Panc1 (cell line): ENCODE measurements at regions not wholly inside any gene's neighbourhood (a gene's known extent, or its start where the extent isn't known, plus 50 kb on each side); places are given as distances from the start of the nearest gene placed in this dataset.

ENCODE experiments used
- ATAC-seq: fragments of 200-7000 bp; cut with Tn5 transposase; 2 replicates; pipeline ENCODE4 v1.9.1; 2020; ENCODE audit warnings: mild to moderate bottlenecking, moderate library complexity
- BruUV-seq: library from RNA; stranded (reverse); fragments of 400-500 nt; replicated peaks from 2 replicates; lab custom pipeline; 2021; lab: Mats Ljungman, UMichigan
- CTCF ChIA-PET: fragments of 300-600 bp; sonication (Branson Sonifier 250); formaldehyde crosslinking; loops from one replicate; lab custom pipeline; 2022; ENCODE audit warnings: antibody characterized with exemption; lab: Charles Lee
- POLR2A ChIA-PET: fragments of 300-600 bp; sonication (Branson Sonifier 250); formaldehyde crosslinking; loops from one replicate; lab custom pipeline; 2022; ENCODE audit warnings: antibody characterized with exemption; lab: Charles Lee
- DNase-seq: peaks from one replicate; pipeline ENCODE4 v3.0.0-alpha.2; 2010; ENCODE audit warnings: low read depth, low spot score
- H3K27ac ChIP-seq: 2 replicates; pipeline ENCODE4 v1.5.1; 2011; ENCODE audit warnings: mild to moderate bottlenecking, low read length, inconsistent platforms
- H3K27me3 ChIP-seq: fragments of 200-500 bp; sonication (Bioruptor generic); 2 replicates; pipeline ENCODE4 v1.6.0; 2014; ENCODE audit warnings: low read length, inconsistent platforms; ENCODE audit not compliant: control insufficient read depth, insufficient read depth
- H3K36me3 ChIP-seq: fragments of 200-500 bp; sonication (Bioruptor generic); 2 replicates; pipeline ENCODE4 v1.5.1; 2014; ENCODE audit warnings: inconsistent platforms, mild to moderate bottlenecking, low read length, moderate library complexity; ENCODE audit not compliant: control insufficient read depth, insufficient read depth
- H3K4me1 ChIP-seq: 2 replicates; pipeline ENCODE4 v1.5.1; 2011; ENCODE audit warnings: inconsistent platforms, mild to moderate bottlenecking, low read length, moderate library complexity; ENCODE audit not compliant: control insufficient read depth, insufficient read depth
- H3K4me3 ChIP-seq, 2 experiments: 2 replicates each; pipeline ENCODE4 v1.5.1; 2011 to 2012; ENCODE audit warnings: low read depth in 2 of 2, low read length in 2 of 2, mild to moderate bottlenecking in 2 of 2, inconsistent platforms in 1 of 2, moderate library complexity in 1 of 2
- H3K9me3 ChIP-seq: fragments of 200-500 bp; sonication (Bioruptor generic); 2 replicates; pipeline ENCODE4 v1.5.1; 2014; ENCODE audit warnings: low read depth, mild to moderate bottlenecking, inconsistent platforms, low read length, moderate library complexity; ENCODE audit not compliant: control insufficient read depth, insufficient read depth
- CTCF ChIP-seq: fragments of 450-650 bp; IDR thresholded peaks from 2 replicates; pipeline ENCODE4 v1.5.1; 2017; ENCODE audit warnings: mild to moderate bottlenecking
- POLR2AphosphoS5 ChIP-seq: IDR thresholded peaks from 2 replicates; pipeline ENCODE4 v1.6.1; 2012; ENCODE audit warnings: mild to moderate bottlenecking, low read depth, low read length, moderate library complexity
- REST ChIP-seq, 2 experiments: IDR thresholded peaks; 2 replicates each; pipeline ENCODE4 v1.6.1; 2011 to 2012; ENCODE audit warnings: low read depth in 2 of 2, control low read depth in 1 of 2, low read length in 1 of 2, mild to moderate bottlenecking in 1 of 2, moderate library complexity in 1 of 2; ENCODE audit not compliant: insufficient read depth in 1 of 2
- SIN3A ChIP-seq: IDR thresholded peaks from 2 replicates; pipeline ENCODE4 v1.6.1; 2012; ENCODE audit warnings: low read depth, mild to moderate bottlenecking, low read length, moderate library complexity, borderline replicate concordance; ENCODE audit not compliant: insufficient read depth
- TCF7L2 ChIP-seq: IDR thresholded peaks from 2 replicates; pipeline ENCODE4 v1.6.1; 2011; ENCODE audit warnings: mild to moderate bottlenecking, low read depth, low read length, inconsistent platforms
- in situ Hi-C: cut with HindIII; loops from 2 replicates; pipeline ENCODE4 v1.10.0; 2016; ENCODE audit warnings: low sequenced_read_pairs, low pct_unique_long_range_greater_than_20kb
- intact Hi-C: fragments of 100-400 bp; cut with micrococcal nuclease; formaldehyde crosslinking; loops from one replicate; pipeline ENCODE4 v1.10.0; 2022; ENCODE audit not compliant: unreplicated experiment

GRCh38 chr1:96966536-96967138 is 245.1 kb downstream of the PTBP2 start:
- Histone ChIP-seq H3K9me3 (no peaks in the 10 kb centered on the region), H3K27me3 (no peaks in the 10 kb centered on the region), H3K27ac (no peak overlapping the region), H3K4me1 (no peaks in the 10 kb centered on the region), H3K36me3 (no peaks in the 10 kb centered on the region), H3K4me3 (peak overlapping the region; percentile 15 to 31)
- DNase-seq (peak; percentile 62), ATAC-seq (peak; percentile 85)
- intact Hi-C loops: loop anchor here (10.0 kb wide), 3 partner anchors 218 to 1088 kb away; no protein-coding TSS in a partner anchor
- ChIA-PET CTCF (no interaction called here), POLR2A (no interaction called here)
- in situ Hi-C loops: no loop called here
- no TSS peak for BruUV-seq
- TF ChIP-seq REST (IDR thresholded peaks at IDR 0.05; ENCODE audit: insufficient read depth in 1 of 2, low read depth in 2 of 2, low read length in 1 of 2) (no peak), TCF7L2 (no peak), CTCF (peak; percentile 86), SIN3A (no peak)

- no peak for DNase-seq
- CTCF ChIA-PET: no interaction called here
- Histone ChIP-seq H3K36me3 (no peaks in the 10 kb centered on the region), H3K4me1 (no peaks in the 10 kb centered on the region), H3K4me3 (peak overlapping the region in 1 of 2 experiments; percentile 31; a peak in 1 of 4 replicates), H3K27me3 (no peaks in the 10 kb centered on the region), H3K9me3 (no peaks in the 10 kb centered on the region), H3K27ac (no peak overlapping the region)
- POLR2A ChIA-PET: no interaction called here
- ATAC-seq: no peak
- BruUV-seq: no TSS peak
- no peak for TF ChIP-seq POLR2AphosphoS5
- TF ChIP-seq CTCF: no peak
- no peak for TF ChIP-seq TCF7L2
- no peak for TF ChIP-seq SIN3A
- no peak for TF ChIP-seq REST (IDR thresholded peaks at IDR 0.05; ENCODE audit: insufficient read depth in 1 of 2, low read depth in 2 of 2, low read length in 1 of 2)
- intact Hi-C loops: loop anchor here (10.0 kb wide), 3 partner anchors 217 to 1087 kb away; no protein-coding TSS in a partner anchor
- in situ Hi-C loops: no loop called here
These were observed 245.7 kb downstream of the PTBP2 start for GRCh38 chr1:96967311-96967710.
